ENCODE measurements at regions not wholly inside any gene's neighbourhood (a gene's known extent, or its start where the extent isn't known, plus 50 kb on each side); places are given as distances from the start of the nearest gene placed in this dataset.

GRCh38 chr6:163761481-163761880, 347.0 kb downstream of the QKI start:
- Histone ChIP-seq H3K4me2 (ENCODE audit: low read length) (no peak overlapping the region), H3K9me3 (ENCODE audit: low read length) (no peaks in the 10 kb centered on the region)
- TF ChIP-seq, protein P1, sequence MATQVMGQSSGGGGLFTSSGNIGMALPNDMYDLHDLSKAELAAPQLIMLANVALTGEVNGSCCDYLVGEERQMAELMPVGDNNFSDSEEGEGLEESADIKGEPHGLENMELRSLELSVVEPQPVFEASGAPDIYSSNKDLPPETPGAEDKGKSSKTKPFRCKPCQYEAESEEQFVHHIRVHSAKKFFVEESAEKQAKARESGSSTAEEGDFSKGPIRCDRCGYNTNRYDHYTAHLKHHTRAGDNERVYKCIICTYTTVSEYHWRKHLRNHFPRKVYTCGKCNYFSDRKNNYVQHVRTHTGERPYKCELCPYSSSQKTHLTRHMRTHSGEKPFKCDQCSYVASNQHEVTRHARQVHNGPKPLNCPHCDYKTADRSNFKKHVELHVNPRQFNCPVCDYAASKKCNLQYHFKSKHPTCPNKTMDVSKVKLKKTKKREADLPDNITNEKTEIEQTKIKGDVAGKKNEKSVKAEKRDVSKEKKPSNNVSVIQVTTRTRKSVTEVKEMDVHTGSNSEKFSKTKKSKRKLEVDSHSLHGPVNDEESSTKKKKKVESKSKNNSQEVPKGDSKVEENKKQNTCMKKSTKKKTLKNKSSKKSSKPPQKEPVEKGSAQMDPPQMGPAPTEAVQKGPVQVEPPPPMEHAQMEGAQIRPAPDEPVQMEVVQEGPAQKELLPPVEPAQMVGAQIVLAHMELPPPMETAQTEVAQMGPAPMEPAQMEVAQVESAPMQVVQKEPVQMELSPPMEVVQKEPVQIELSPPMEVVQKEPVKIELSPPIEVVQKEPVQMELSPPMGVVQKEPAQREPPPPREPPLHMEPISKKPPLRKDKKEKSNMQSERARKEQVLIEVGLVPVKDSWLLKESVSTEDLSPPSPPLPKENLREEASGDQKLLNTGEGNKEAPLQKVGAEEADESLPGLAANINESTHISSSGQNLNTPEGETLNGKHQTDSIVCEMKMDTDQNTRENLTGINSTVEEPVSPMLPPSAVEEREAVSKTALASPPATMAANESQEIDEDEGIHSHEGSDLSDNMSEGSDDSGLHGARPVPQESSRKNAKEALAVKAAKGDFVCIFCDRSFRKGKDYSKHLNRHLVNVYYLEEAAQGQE (IDR thresholded peaks at IDR 0.05; ENCODE audit: borderline replicate concordance), result no peak
- TF ChIP-seq, protein P2, sequence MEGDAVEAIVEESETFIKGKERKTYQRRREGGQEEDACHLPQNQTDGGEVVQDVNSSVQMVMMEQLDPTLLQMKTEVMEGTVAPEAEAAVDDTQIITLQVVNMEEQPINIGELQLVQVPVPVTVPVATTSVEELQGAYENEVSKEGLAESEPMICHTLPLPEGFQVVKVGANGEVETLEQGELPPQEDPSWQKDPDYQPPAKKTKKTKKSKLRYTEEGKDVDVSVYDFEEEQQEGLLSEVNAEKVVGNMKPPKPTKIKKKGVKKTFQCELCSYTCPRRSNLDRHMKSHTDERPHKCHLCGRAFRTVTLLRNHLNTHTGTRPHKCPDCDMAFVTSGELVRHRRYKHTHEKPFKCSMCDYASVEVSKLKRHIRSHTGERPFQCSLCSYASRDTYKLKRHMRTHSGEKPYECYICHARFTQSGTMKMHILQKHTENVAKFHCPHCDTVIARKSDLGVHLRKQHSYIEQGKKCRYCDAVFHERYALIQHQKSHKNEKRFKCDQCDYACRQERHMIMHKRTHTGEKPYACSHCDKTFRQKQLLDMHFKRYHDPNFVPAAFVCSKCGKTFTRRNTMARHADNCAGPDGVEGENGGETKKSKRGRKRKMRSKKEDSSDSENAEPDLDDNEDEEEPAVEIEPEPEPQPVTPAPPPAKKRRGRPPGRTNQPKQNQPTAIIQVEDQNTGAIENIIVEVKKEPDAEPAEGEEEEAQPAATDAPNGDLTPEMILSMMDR (IDR thresholded peaks at IDR 0.05; ENCODE audit: poor library complexity, severe bottlenecking), result no peak
- TF ChIP-seq EZH2 (IDR thresholded peaks at IDR 0.05; ENCODE audit: borderline replicate concordance, insufficient read depth, low read length, poor library complexity, severe bottlenecking) (no peak), MXI1 (conservative IDR thresholded peaks at IDR 0.05; ENCODE audit: poor library complexity, severe bottlenecking) (no peak), EP300 (conservative IDR thresholded peaks at IDR 0.05; ENCODE audit: poor library complexity, severe bottlenecking) (no peak), TAF1 (IDR thresholded peaks at IDR 0.05; ENCODE audit: low read depth) (no peak), SMC3 (conservative IDR thresholded peaks at IDR 0.05; ENCODE audit: poor library complexity) (no peak)

DNA sequence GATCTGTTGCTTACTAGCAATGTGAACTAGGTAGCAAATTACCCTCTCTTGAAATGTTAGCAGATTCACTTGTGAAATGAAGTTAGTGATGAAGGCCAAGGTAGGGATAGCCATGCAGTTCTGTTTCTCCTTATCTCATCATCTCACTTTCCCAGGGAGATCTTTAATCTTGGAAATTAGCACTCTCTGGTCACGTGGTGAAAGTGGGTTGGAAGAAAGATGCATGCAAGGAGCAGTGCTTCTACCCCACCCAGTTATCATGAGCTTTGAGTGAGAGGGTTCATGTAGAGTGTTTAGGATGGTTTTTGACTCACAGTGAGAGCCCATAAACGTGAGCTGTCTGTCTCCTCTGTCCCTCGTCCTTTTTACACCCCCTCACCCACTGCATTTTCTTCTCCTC, 346.3 kb downstream of the QKI start:
- Histone ChIP-seq H3K79me2 (replicated peaks; ENCODE audit: insufficient read depth, low read length) (no peaks in the 10 kb centered on the region), H3K9me2 (ENCODE audit: insufficient read depth, low read length) (no peaks in the 10 kb centered on the region), H3F3A (ENCODE audit: insufficient read depth, low read length, poor library complexity, severe bottlenecking) (no peaks in the 10 kb centered on the region), H3K9me3 (ENCODE audit: low read length) (no peaks in the 10 kb centered on the region), H3K4me3 (ENCODE audit: low read length) (no peak overlapping the region), H3K36me3 (ENCODE audit: insufficient read depth, low read length) (no peaks in the 10 kb centered on the region), H4K20me1 (ENCODE audit: insufficient read depth) (no peaks in the 10 kb centered on the region), H2AFZ (ENCODE audit: low read depth, low read length) (no peak overlapping the region), H3K27ac (ENCODE audit: low read length) (no peak overlapping the region), H3K27me3 (ENCODE audit: insufficient read depth, low read depth, low read length) (no peaks in the 10 kb centered on the region), H3K9ac (ENCODE audit: low read length) (no peak overlapping the region), H3K4me2 (ENCODE audit: low read length) (no peak overlapping the region)
- TF ChIP-seq TAF1 (IDR thresholded peaks at IDR 0.05; ENCODE audit: low read depth) (no peak), POLR2AphosphoS5 (IDR thresholded peaks at IDR 0.05) (no peak)
- TF ChIP-seq, protein P2 (IDR thresholded peaks at IDR 0.05; ENCODE audit: poor library complexity, severe bottlenecking), result no peak

More at GRCh38 chr6:163761481-163761880, 347.0 kb downstream of the QKI start:
- Histone ChIP-seq H3K9ac (ENCODE audit: low read length) (no peak overlapping the region), H3K79me2 (replicated peaks; ENCODE audit: insufficient read depth, low read length) (no peaks in the 10 kb centered on the region), H3K36me3 (ENCODE audit: insufficient read depth, low read length) (no peaks in the 10 kb centered on the region), H2AFZ (ENCODE audit: low read depth, low read length) (no peak overlapping the region), H3F3A (ENCODE audit: insufficient read depth, low read length, poor library complexity, severe bottlenecking) (no peaks in the 10 kb centered on the region), H3K9me2 (ENCODE audit: insufficient read depth, low read length) (no peaks in the 10 kb centered on the region), H3K27me3 (ENCODE audit: insufficient read depth, low read depth, low read length) (no peaks in the 10 kb centered on the region), H3K27ac (ENCODE audit: low read length) (no peak overlapping the region), H4K20me1 (ENCODE audit: insufficient read depth) (no peaks in the 10 kb centered on the region), H3K4me3 (ENCODE audit: low read length) (no peak overlapping the region)

Data from neural cell (in vitro differentiated cells).